Small intestine (tissue), 7 donors: ENCODE measurements at regions not wholly inside any gene's neighbourhood (a gene's known extent, or its start where the extent isn't known, plus 50 kb on each side); places are given as distances from the start of the nearest gene placed in this dataset.

ENCODE experiments used
- DNase-seq, 2 donors: peaks; one replicate each; pipeline versions ENCODE4 v3.0.0 to v3.0.0-alpha.2; 2013
- FAIRE-seq: peaks from 2 replicates; lab custom pipeline; 2012; peaks lifted over from hg19 to GRCh38; lab: Jason Lieb, UNC
- H3K27ac ChIP-seq, 3 donors: one replicate each; pipeline ENCODE4 v1.5.1; 2013; ENCODE audit warnings: low read length in 2 of 3, mild to moderate bottlenecking in 2 of 3, control low read depth in 1 of 3, inconsistent platforms in 1 of 3, low read depth in 1 of 3, moderate library complexity in 1 of 3
- H3K27me3 ChIP-seq, 3 donors: one replicate each; pipeline ENCODE4 v1.6.1; 2013; ENCODE audit warnings: low read length in 3 of 3, inconsistent platforms in 1 of 3; ENCODE audit not compliant: control insufficient read depth in 3 of 3, insufficient read depth in 3 of 3
- H3K36me3 ChIP-seq, 3 donors: one replicate each; pipeline ENCODE4 v1.6.1; 2013; ENCODE audit warnings: low read length in 3 of 3, inconsistent platforms in 1 of 3, low read depth in 1 of 3, mild to moderate bottlenecking in 1 of 3, moderate library complexity in 1 of 3; ENCODE audit not compliant: control insufficient read depth in 3 of 3, insufficient read depth in 2 of 3
- H3K4me1 ChIP-seq, 3 donors: one replicate each; pipeline ENCODE4 v1.6.1; 2013; ENCODE audit warnings: low read length in 2 of 3, inconsistent platforms in 1 of 3, low read depth in 1 of 3, mild to moderate bottlenecking in 1 of 3, moderate library complexity in 1 of 3; ENCODE audit not compliant: control insufficient read depth in 3 of 3, insufficient read depth in 2 of 3
- H3K4me3 ChIP-seq, 3 donors: one replicate each; pipeline ENCODE4 v1.5.1; 2013; ENCODE audit warnings: low read length in 3 of 3, control low read depth in 1 of 3, inconsistent platforms in 1 of 3, low read depth in 1 of 3, mild to moderate bottlenecking in 1 of 3, moderate library complexity in 1 of 3
- H3K9me3 ChIP-seq, 2 donors: one replicate each; pipeline ENCODE4 v1.6.1; 2013; ENCODE audit warnings: low read depth in 1 of 2, low read length in 1 of 2; ENCODE audit not compliant: control insufficient read depth in 2 of 2, insufficient read depth in 1 of 2
- WGBS, 3 donors: extraction: QIAGEN DNeasy Blood & Tissue Kit; methylation state at CpG; one replicate each; pipeline ENCODE4 v1.1.7; 2013; 5-methylcytosine and 5-hydroxymethylcytosine counted together
- donor health status: healthy with polysubstance abuse.
- donor health status: control.
- donor health status: control.
- donor health status: Bipolar disorder and iron deficiency.
- donor health status: healthy.

DNA sequence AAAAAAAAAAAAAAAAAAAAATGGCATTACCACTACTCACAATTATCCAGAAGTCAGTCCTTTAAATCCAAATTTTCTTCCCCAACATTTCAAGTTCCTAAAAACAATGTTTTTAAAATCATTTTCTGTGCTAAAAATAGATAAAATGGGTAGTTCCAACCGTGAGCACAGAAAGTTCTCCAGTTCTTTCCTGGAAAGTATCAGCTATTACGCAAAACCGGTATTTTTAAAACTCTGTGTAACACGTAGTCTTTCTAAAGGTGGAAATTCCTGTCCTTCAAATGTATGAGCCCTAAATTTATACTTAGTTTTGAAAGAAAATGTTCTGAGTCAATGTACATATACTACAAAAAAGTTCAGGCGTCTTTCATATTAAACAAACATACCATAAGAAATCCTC is 83.5 kb upstream of the SCAF8 start:
- WGBS, 3 donors: 53 to 60% (median 54%) methylated on average over 5 of the region's 5 CpGs
- no peaks in the 10 kb centered on the region for H3K4me1 ChIP-seq
- H3K27ac ChIP-seq: no peak overlapping the region
- DNase-seq: no peak
- H3K4me3 ChIP-seq: no peak overlapping the region
- FAIRE-seq: no peak
- peaks cover 0 to 3% (median 0%) of the 10 kb centered on the region in 3 donors for H3K27me3 ChIP-seq
- no peaks in the 10 kb centered on the region for H3K36me3 ChIP-seq
- no peaks in the 10 kb centered on the region for H3K9me3 ChIP-seq

DNA sequence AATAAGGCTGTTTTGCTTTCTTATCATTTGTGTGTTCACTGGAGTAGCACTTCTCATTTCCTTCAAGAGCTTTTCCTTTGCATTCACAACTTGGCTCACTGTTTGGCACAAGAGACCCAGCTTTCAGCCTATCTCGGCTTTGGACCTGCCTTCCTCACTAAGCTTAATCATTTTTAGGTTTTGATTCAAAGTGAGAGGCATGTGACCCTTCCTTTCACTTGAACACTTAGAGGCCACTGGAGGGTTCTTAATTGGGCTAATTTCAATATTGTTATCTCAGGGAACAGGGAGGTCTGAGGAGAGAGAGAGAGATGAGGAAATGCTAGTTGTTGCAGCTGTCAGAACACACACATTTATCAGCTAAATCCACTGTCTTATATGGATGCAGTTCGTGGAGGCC is 82.9 kb upstream of the SCAF8 start:
- Histone ChIP-seq H3K27ac (peak overlapping the region in 1 of 3 donors; percentile 27), H3K4me3 (no peak overlapping the region), H3K4me1 (no peaks in the 10 kb centered on the region), H3K9me3 (no peaks in the 10 kb centered on the region), H3K36me3 (no peaks in the 10 kb centered on the region), H3K27me3 (peaks cover 0 to 3% (median 0%) of the 10 kb centered on the region in 3 donors)
- WGBS, 3 donors: 16 to 36% (median 19%) methylated on average over 2 of the region's 2 CpGs
- FAIRE-seq: no peak
- no peak for DNase-seq

DNA sequence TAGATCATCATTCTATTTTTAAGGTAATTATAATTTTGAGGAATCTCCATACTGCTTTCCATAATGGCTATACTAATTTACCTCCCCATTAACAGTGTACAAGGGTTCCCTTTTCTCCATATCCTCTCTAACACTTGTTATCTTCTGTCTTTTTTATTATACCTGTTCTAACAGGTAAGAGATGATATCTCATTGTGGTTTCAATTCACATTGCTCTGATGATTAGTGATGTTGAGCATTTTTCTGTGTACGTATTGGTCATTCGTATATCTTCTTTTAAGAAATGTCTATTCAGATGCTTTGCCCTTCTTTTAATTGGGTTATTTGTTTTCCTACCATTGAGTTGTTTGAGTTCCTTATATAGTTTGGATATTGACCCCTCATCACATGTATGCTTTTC is 81.6 kb upstream of the SCAF8 start:
- no peaks in the 10 kb centered on the region for H3K27me3 ChIP-seq
- H3K9me3 ChIP-seq: no peaks in the 10 kb centered on the region
- H3K4me3 ChIP-seq: no peak overlapping the region
- DNase-seq (no peak), FAIRE-seq (no peak)
- WGBS, 3 donors: 94 to 98% (median 97%) methylated on average over 2 of the region's 2 CpGs
- H3K36me3 ChIP-seq: no peaks in the 10 kb centered on the region
- no peak overlapping the region for H3K27ac ChIP-seq
- no peaks in the 10 kb centered on the region for H3K4me1 ChIP-seq

DNA sequence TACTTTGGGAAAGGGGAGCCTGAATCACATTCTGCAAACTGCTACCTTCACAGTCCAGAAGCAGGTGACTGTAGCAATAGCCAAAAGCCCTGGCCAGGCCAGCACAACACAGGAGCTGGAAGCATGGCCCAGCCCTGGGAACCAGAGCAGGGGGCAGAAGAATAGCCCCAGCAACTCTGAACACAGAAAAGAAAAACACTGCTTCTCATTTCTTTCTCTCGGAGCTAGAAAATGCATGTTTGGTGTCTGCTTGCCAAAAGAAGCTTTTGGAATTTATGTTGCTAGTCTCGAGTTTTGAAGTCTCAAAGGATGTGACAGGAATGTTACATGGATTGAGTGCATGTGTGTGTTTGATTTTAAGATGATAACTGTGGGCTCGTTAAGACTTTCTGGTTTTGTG is 79.8 kb upstream of the SCAF8 start:
- H3K36me3 ChIP-seq: no peaks in the 10 kb centered on the region
- FAIRE-seq (no peak), DNase-seq (no peak)
- H3K9me3 ChIP-seq: no peaks in the 10 kb centered on the region
- H3K4me1 ChIP-seq: no peaks in the 10 kb centered on the region
- H3K27me3 ChIP-seq: no peaks in the 10 kb centered on the region
- 57 to 68% (median 67%) methylated on average over 3 of the region's 3 CpGs for WGBS, 3 donors
- H3K4me3 ChIP-seq: no peak overlapping the region
- peak overlapping the region in 1 of 3 donors; percentile 18 for H3K27ac ChIP-seq

DNA sequence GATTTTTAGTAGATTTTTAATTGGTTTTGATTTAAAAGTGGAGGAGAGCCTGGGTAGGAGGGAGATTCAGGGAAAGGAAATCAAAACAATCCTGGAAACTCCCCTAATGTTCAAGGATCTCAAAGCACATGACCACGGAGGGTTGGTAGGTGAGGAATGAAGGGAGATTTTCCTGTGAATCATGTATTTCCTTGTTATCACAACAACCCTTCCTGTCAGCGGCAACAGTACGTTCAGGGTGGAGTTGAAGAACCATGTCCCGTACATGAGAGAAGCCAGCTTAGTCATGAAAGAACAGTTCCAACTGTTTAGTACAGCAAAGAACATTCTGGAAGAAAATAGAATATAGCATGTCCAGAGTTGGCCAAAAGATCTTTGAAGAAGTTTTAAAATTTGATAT is 79.4 kb upstream of the SCAF8 start:
- no peak overlapping the region for H3K4me3 ChIP-seq
- no peaks in the 10 kb centered on the region for H3K9me3 ChIP-seq
- H3K27ac ChIP-seq: no peak overlapping the region
- H3K36me3 ChIP-seq: no peaks in the 10 kb centered on the region
- WGBS, 3 donors: 35 to 57% (median 46%) methylated on average over 4 of the region's 4 CpGs
- FAIRE-seq: no peak
- no peaks in the 10 kb centered on the region for H3K27me3 ChIP-seq
- DNase-seq: peak; percentile 13 to 21
- no peaks in the 10 kb centered on the region for H3K4me1 ChIP-seq

DNA sequence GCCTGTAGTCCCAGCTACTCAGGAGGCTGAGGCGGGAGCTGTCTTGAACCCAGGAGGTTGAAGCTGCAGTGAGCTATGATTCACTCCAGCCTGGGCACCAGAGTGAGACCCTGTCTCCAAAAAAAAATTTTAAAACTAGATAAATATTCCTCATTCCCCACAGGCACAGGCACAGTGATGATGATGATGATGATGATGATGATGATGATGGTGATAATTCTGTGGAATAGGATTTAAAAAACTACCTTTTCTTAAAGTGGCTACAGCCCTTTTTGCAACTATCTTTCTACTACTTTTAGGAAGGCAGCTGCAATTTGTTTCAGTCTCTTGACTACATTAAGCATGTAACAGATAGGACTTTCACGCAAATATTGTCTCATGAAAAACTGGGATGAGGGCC is 76.6 kb upstream of the SCAF8 start:
- H3K9me3 ChIP-seq: no peaks in the 10 kb centered on the region
- no peaks in the 10 kb centered on the region for H3K4me1 ChIP-seq
- no peaks in the 10 kb centered on the region for H3K27me3 ChIP-seq
- H3K4me3 ChIP-seq: no peak overlapping the region
- no peak for DNase-seq
- no peak for FAIRE-seq
- no peak overlapping the region for H3K27ac ChIP-seq
- no peaks in the 10 kb centered on the region for H3K36me3 ChIP-seq
- 95 to 98% (median 97%) methylated on average over 2 of the region's 2 CpGs for WGBS, 3 donors

DNA sequence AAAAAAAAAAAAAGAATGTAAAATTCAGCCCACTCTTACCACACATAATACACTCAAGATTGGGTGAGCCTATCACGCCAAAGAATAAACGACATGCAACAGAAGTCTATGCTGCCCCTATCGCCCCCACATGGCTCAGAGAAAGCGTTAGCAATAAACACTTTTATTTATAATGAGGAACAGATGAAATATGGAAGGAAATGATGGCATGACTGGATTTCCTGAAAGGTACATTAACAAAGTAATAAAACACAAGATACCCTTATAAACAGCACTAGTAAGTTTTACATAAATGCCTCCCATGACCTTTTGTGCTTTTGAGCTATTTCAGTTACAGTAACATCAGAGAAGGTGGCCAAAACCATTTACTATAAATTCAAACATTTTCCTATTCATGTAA is 71.4 kb upstream of the SCAF8 start:
- no peaks in the 10 kb centered on the region for H3K9me3 ChIP-seq
- no peaks in the 10 kb centered on the region for H3K4me1 ChIP-seq
- H3K27ac ChIP-seq: no peak overlapping the region
- H3K36me3 ChIP-seq: no peaks in the 10 kb centered on the region
- H3K4me3 ChIP-seq: no peak overlapping the region
- DNase-seq: no peak
- H3K27me3 ChIP-seq: no peaks in the 10 kb centered on the region
- FAIRE-seq: no peak
- WGBS, 3 donors: 56 to 84% (median 58%) methylated on average over 4 of the region's 4 CpGs

DNA sequence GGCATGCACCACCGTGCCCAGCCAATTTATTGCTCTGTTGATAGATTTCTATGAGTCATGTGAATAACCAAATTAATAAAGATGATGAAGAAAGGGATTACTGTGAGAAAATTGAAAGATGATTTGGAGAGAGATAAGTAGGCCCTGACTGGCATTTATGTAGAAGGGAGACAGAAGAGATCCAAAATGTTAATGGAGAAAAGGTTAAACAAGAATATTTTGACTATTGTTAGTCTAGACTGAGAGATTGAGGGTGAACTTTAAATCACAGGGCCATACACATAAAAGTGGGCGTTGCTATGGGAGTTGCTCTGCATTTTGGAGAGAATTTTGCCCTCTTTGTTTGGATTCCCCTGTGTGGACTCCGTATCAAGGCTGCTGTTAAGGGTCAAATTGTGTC is 68.9 kb upstream of the SCAF8 start:
- 56 to 81% (median 68%) methylated on average over 3 of the region's 3 CpGs for WGBS, 3 donors
- DNase-seq: no peak
- Histone ChIP-seq H3K4me1 (no peaks in the 10 kb centered on the region), H3K36me3 (no peaks in the 10 kb centered on the region), H3K27me3 (no peaks in the 10 kb centered on the region), H3K4me3 (no peak overlapping the region), H3K27ac (no peak overlapping the region), H3K9me3 (no peaks in the 10 kb centered on the region)
- no peak for FAIRE-seq

DNA sequence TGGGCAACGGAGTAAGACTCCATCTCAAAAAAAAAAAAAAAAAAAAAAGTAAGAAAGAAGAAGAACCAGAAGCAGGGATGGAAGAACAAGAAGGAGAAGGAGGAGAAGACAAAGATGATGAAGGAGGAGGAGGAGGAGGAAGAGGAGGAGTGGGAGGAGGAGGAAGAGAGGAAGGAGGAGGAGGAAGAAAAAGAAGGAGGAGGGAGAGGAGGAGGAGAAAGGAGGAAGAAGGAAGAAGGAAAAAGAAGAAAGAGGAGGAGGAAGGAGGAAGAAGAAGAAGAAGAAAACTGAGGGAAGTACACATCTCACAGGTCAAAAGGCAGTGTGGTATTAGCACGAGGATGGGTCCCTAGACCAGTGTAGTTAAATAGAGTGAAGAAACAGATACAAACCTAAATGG is 65.1 kb upstream of the SCAF8 start:
- FAIRE-seq (no peak), DNase-seq (no peak)
- Histone ChIP-seq H3K4me3 (no peak overlapping the region), H3K4me1 (no peaks in the 10 kb centered on the region), H3K27me3 (peaks cover 0 to 3% (median 0%) of the 10 kb centered on the region in 3 donors), H3K36me3 (no peaks in the 10 kb centered on the region), H3K27ac (no peak overlapping the region), H3K9me3 (no peaks in the 10 kb centered on the region)
- WGBS, 3 donors: 57 to 83% (median 65%) methylated on average over 2 of the region's 2 CpGs
